Lung (tissue), 11 donors: ENCODE measurements at regions not wholly inside any gene's neighbourhood (a gene's known extent, or its start where the extent isn't known, plus 50 kb on each side); places are given as distances from the start of the nearest gene placed in this dataset.

Experiments
- ATAC-seq: fragments of 200-7000 bp; cut with Tn5 transposase; one replicate; pipeline ENCODE4 v1.9.1; 2020; ENCODE audit warnings: moderate number of reproducible peaks; ENCODE audit not compliant: insufficient read depth, low FRiP score
- DNase-seq, 3 donors: peaks; one replicate each; pipeline ENCODE4 v3.0.0-alpha.2; 2013 to 2017
- H3K27ac ChIP-seq, 2 donors: one replicate each; pipeline ENCODE4 v1.5.1; 2013; ENCODE audit warnings: mild to moderate bottlenecking in 2 of 2, moderate library complexity in 2 of 2, control low read depth in 1 of 2, inconsistent platforms in 1 of 2, low read depth in 1 of 2, low read length in 1 of 2
- H3K27me3 ChIP-seq, 3 donors: one replicate each; pipeline ENCODE4 v1.5.1; 2013; ENCODE audit warnings: low read length in 2 of 3; ENCODE audit not compliant: control insufficient read depth in 3 of 3, insufficient read depth in 3 of 3
- H3K36me3 ChIP-seq, 4 donors: one replicate each; pipeline ENCODE4 v1.5.1; 2013; ENCODE audit warnings: low read length in 4 of 4, mild to moderate bottlenecking in 1 of 4, moderate library complexity in 1 of 4; ENCODE audit not compliant: control insufficient read depth in 4 of 4, insufficient read depth in 4 of 4
- H3K4me1 ChIP-seq, 5 donors: one replicate each; pipeline ENCODE4 v1.5.1; 2013; ENCODE audit warnings: low read length in 5 of 5, mild to moderate bottlenecking in 2 of 5, moderate library complexity in 1 of 5; ENCODE audit not compliant: control insufficient read depth in 5 of 5, insufficient read depth in 5 of 5
- H3K4me3 ChIP-seq: one replicate; pipeline ENCODE4 v1.5.1; 2013; ENCODE audit warnings: mild to moderate bottlenecking, control low read depth, moderate library complexity
- H3K9ac ChIP-seq, 2 donors: one replicate each; pipeline ENCODE4 v1.5.1; 2013; ENCODE audit warnings: low read length in 2 of 2, control low read depth in 1 of 2; ENCODE audit not compliant: insufficient read depth in 1 of 2
- H3K9me3 ChIP-seq, 4 donors: one replicate each; pipeline ENCODE4 v1.5.1; 2013; ENCODE audit warnings: low read length in 3 of 4, mild to moderate bottlenecking in 1 of 4, moderate library complexity in 1 of 4; ENCODE audit not compliant: control insufficient read depth in 4 of 4, insufficient read depth in 3 of 4
- WGBS, 2 donors: extraction: QIAGEN DNeasy Blood & Tissue Kit; methylation state at CpG; one replicate each; pipeline ENCODE4 v1.1.7; 2013; 5-methylcytosine and 5-hydroxymethylcytosine counted together
- TF ChIP-seq, protein P1 (sequence below): IDR thresholded peaks from 2 replicates; pipeline ENCODE4 v1.5.1; 2012; ENCODE audit warnings: mild to moderate bottlenecking; ENCODE audit errors: control extremely low read depth, extremely low read depth
- donor health status: control.
- donor health status: control.
- donor health status: Bipolar disorder and iron deficiency.
- donor health status: healthy.
- donor health status: DM: yes; HTN: yes; CAD: no.

DNA sequence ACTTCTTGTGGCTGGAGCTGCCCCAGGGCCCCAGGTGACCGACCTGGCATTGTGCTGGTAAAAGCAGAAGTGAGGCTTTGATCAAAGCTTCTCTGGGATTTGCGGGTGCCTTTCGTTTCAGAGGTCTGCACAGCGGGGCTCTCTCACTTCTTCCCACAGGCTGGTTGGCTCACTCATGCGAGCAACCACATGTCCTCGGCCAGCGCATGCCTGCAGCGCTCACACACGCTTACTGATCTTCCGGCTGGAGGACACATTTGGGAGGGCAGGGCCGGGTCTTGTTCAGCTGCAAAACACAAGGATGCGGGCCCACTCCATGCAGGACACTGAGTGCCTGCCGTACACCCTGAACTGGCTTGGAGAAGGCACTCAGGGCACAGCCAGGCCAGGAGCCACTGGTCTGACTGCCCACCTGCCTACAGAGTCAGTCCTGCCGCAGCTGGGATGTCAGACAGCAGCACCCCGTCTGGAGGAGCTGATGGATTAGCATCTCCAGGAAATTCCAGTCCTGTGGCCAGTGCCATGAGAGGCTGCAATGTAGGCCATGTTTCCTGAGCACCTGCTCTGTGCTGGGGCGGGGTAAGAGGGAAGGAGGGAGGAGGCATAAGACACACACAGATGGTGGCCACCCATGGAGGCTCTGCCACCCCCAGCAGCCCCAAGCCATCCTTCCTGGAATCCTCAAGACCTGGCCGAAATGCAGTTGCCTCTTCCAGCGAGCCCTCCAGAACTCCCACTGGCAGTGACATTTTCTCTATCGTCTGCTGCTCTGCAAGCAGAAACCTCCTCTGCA is 1383.2 kb downstream of the BRD1 start:
- Histone ChIP-seq H3K9ac (no peak overlapping the region), H3K4me3 (no peak overlapping the region), H3K27me3 (peaks cover 0 to 9% (median 0%) of the 10 kb centered on the region in 3 donors), H3K9me3 (peaks cover 0 to 4% (median 0%) of the 10 kb centered on the region in 4 donors), H3K4me1 (peaks cover 0 to 3% (median 0%) of the 10 kb centered on the region in 5 donors), H3K36me3 (no peaks in the 10 kb centered on the region), H3K27ac (no peak overlapping the region)
- no peak for DNase-seq
- no peak for ATAC-seq
- TF ChIP-seq, protein P1, sequence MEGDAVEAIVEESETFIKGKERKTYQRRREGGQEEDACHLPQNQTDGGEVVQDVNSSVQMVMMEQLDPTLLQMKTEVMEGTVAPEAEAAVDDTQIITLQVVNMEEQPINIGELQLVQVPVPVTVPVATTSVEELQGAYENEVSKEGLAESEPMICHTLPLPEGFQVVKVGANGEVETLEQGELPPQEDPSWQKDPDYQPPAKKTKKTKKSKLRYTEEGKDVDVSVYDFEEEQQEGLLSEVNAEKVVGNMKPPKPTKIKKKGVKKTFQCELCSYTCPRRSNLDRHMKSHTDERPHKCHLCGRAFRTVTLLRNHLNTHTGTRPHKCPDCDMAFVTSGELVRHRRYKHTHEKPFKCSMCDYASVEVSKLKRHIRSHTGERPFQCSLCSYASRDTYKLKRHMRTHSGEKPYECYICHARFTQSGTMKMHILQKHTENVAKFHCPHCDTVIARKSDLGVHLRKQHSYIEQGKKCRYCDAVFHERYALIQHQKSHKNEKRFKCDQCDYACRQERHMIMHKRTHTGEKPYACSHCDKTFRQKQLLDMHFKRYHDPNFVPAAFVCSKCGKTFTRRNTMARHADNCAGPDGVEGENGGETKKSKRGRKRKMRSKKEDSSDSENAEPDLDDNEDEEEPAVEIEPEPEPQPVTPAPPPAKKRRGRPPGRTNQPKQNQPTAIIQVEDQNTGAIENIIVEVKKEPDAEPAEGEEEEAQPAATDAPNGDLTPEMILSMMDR: no peak
- 75 to 80% methylated on average over 19 of the region's 19 CpGs for WGBS, 2 donors

DNA sequence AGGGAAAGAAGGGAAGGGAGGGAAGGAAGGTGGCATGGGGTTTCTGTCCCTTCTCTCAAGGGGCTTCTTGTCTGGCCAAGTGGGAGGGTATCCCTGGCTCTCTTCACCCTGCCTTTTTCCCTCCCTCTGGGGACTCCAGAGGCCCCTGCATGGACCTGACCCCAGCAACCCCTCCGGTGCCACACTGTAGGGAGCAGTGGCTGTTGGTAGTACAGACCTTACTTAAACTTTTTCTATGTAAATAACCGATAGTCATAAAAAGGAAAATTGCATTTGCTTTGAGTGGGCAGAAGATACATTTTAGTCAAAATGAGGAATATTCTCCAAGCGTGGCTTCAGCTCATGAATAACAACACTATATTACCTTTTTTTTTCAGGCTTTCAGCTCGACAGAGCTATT is 1384.0 kb downstream of the BRD1 start:
- WGBS, 2 donors: 88 to 89% methylated on average over 4 of the region's 4 CpGs

DNA sequence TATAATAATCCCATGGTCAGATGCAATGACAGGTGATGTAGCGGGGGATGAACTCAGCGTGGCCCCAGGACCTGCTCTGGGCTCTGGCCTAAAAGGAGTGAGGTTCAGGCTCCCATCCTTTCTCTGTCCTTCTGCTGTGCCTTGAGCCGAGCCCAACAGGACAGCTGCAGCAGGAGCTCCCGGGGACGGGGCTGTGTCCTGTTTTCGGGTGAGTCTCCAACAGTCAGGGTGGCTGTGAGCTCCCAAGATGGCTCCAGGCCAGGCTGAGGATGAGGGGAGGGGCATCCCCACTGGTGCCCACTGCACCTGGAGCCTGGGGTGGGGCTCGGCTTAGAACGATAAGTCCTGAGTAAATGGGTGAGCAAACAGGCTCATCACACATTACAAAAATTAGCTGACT is 1385.0 kb downstream of the BRD1 start:
- Histone ChIP-seq H3K9me3 (no peaks in the 10 kb centered on the region), H3K27ac (no peak overlapping the region), H3K4me3 (no peak overlapping the region), H3K27me3 (peaks cover 0 to 9% (median 0%) of the 10 kb centered on the region in 3 donors), H3K4me1 (no peaks in the 10 kb centered on the region), H3K9ac (no peak overlapping the region), H3K36me3 (no peaks in the 10 kb centered on the region)
- TF ChIP-seq, protein P1: no peak
- ATAC-seq: no peak
- 81 to 83% methylated on average over 8 of the region's 8 CpGs for WGBS, 2 donors
- DNase-seq: no peak

More for the DNA sequence above, 1384.0 kb downstream of the BRD1 start:
- no peak overlapping the region for H3K9ac ChIP-seq
- no peak for DNase-seq
- TF ChIP-seq, protein P1: no peak
- peaks cover 0 to 4% (median 0%) of the 10 kb centered on the region in 4 donors for H3K9me3 ChIP-seq
- ATAC-seq: no peak
- no peaks in the 10 kb centered on the region for H3K36me3 ChIP-seq
- no peak overlapping the region for H3K27ac ChIP-seq
- H3K27me3 ChIP-seq: peaks cover 0 to 9% (median 0%) of the 10 kb centered on the region in 3 donors
- no peaks in the 10 kb centered on the region for H3K4me1 ChIP-seq
- H3K4me3 ChIP-seq: no peak overlapping the region
